NCI-H2196 treated with DMSO at 0.1 percent for 48 hours (cell line): ENCODE measurements at regions not wholly inside any gene's neighbourhood (a gene's known extent, or its start where the extent isn't known, plus 50 kb on each side); places are given as distances from the start of the nearest gene placed in this dataset.
"Not testable (repeated sequence)": the region's sequence is repeated elsewhere in the genome, so short reads cannot be mapped to it uniquely, and the experiment has no call there.

Experiments
- DNase-seq: peaks from one replicate; lab custom pipeline; 2025; ENCODE audit not compliant: unreplicated experiment; lab: John Stamatoyannopoulos, UW

GRCh38 chr11:41675205-41675604 lies 215.8 kb upstream of the LRRC4C start:
- DNase-seq = no peak

- DNase-seq = no peak
Measured at GRCh38 chr11:41713030-41713429, 253.6 kb upstream of the LRRC4C start.

- no peak for DNase-seq
Measured at GRCh38 chr11:41714101-41714500, 254.6 kb upstream of the LRRC4C start.

DNA sequence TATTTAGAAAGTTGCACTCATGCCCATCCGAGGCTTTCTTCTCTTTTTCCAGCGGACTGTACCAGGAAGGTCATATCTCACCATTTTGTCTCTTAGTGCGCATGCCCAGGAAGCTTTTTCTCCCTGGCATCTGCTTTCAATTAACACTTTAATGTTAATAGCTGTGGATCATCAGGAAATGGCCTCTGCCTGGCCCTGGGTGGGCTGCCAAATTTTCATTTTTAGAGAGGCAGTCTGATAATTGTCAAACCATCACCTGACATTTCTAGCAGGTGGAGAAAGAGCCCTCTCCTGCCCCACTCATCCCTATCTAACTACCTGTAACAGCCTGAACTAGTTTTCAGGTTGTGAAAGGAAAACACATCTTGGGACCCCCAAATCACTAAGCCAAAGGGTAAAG lies 257.4 kb upstream of the LRRC4C start:
- DNase-seq = no peak

GRCh38 chr11:41720761-41721160 lies 261.3 kb upstream of the LRRC4C start:
- DNase-seq = no peak

DNA sequence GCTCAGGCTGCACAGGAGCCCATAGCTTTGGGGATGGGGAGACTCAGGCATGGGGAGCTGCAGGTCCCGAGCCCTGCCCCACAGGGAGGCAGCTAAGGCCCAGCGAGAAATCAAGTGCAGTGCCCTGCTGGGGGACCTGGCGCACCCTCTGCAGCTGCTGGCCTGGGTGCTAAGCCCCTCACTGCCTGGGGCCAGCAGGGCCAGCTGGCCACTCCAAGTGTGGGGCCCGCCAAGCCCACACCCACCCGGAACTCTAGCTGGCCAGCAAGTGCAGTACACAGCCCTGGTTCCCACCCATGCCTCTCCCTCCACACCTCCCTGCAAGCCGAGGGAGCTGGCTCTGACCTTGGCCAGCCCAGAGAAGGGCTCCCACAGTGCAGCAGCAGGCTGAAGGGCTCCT lies 268.7 kb upstream of the LRRC4C start:
- not testable (repeated sequence) for DNase-seq

DNA sequence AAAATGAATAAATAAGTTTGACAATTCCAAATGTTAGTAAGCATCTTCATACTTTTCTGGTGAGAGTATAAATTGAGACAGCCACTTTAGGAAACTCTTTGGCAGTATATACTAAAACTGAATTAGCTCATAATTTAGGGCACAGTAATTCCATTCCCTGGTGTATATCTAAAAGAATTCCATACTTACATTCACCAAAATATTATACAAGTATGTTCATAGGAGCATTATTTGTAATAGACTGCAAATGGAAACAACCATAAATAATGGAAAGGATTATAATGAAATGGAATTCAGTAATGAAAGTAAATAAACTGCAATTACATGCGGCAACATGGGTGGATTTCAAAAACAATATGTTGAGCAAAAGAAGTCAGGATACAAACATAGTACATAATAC lies 315.8 kb upstream of the LRRC4C start:
- no peak for DNase-seq

DNA sequence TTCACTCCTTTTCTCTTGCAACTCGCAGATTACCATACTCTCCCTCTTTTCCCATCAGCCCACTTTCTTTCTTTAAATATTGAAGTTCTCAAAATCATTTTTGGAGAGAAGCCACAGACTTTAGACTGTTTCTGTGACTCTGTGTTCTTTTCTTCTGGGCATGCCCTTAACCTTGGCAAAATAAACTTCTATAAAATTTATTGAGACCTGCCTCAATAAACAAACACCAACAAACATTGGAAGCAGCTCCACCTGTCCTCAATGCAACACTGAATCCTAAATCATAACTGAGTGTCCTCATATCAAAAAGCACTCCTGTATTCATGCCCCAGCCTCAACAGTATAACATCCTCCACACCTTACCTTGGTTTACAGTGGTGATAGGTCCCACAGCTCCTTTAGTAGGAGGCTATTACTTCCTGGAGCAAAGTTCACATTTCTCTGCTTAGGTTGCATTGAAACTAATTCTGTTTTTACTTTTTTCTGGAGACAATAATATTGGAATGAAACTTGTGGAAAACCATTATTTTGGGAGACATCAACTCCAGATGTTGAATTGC lies 320.0 kb upstream of the LRRC4C start:
- no peak for DNase-seq

GRCh38 chr11:41781441-41781840 lies 322.0 kb upstream of the LRRC4C start:
- DNase-seq = no peak

DNA sequence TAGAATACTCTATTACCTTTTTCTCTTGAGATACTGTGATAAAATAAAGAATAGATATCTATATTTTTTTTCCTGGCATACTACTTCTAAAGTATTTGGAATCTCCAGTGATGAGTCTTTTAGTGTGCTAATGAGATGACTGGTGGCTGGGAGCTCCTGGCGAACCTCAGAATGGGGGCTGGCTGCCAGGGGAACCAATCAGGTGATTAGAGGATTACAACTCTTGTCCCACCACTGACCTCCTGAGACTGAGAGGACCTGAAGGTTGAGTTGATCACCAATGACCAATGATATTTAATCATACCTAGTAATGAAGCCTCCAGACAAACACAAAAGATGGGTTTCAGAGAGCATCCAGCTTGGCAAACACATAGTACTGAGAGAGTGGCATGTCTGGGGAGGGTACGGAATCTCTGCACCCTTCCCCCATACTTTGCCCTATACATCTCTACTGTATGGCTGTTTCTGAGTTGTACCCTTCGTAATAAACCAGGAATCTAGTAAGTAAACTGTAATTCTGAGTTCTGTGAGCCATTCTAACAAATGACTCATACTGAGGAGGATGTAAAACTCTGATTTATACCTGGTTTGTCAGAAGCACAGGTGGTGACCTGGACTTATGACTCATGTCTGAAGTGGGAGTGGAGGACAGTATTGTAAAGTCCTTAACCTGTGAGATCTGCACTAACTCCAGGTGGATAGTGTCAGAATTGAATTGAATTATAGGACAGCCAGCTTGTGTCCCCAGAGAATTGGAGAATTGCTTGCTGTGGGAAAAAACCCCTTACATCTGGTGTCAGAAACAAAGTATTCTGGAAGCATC lies 325.3 kb upstream of the LRRC4C start:
- no peak for DNase-seq

GRCh38 chr11:41786087-41786486 lies 326.6 kb upstream of the LRRC4C start:
- no peak for DNase-seq

- no peak for DNase-seq
Measured at GRCh38 chr11:41788177-41788576, 328.7 kb upstream of the LRRC4C start.

DNA sequence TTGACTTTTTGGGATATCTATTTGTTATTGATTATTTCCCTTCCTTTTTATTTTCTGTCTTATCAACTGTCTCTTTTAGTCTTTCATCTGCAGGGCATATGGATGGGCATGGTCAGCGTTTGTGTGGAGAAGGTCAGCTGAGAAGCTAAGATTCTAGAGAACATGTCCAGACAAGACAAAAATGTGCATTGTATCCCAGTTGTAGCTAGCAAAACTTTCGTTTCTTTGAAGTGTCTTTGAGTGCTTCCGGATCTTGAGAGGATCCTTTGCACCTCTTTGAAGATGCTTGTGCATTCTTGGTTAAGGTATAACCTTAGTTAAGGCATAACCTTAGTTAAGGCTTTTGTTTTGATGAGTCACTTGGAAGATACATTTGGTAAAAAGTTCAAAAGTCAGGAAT lies 329.9 kb upstream of the LRRC4C start:
- DNase-seq = no peak

DNA sequence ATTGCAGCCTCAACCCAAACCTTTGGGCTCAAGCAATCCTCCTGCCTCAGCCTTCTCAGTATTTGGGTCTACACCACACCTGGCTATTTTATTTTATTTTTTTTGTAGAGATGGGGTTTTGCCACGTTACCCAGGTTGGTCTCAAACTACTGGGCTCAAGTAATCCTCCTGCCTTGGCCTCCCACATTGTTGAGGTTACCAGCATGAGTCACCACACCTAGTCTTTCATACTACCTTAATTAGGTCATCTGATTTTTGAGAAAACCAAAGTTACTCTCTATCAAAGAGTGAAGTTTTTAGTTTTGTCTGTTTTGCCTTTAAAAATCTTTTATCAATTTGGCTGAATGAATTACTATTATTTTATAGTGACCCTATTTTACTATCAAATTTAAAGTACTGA lies 335.6 kb upstream of the LRRC4C start:
- no peak for DNase-seq

- DNase-seq = no peak
Measured at GRCh38 chr11:41799754-41800153, 340.3 kb upstream of the LRRC4C start.

GRCh38 chr11:41803895-41804294 lies 344.4 kb upstream of the LRRC4C start:
- DNase-seq = no peak

DNA sequence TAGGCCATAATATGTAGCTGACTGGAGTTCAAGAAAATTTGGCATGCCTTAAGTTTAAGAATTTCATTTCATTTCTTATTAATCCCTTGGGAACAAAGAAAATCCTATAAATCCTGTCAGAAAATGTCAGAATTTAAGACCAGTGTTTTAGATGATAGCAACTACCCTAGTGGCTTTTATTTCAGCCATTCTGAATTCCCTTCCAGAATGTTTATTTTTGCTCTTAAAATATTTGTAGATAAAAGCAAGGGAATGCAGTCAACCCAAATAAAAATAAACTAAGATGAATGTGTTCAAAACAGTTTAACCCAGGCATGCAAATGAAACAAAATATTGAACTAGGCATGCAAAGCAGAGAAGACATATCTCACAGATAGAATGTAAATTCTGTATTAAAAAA lies 356.9 kb upstream of the LRRC4C start:
- no peak for DNase-seq

DNA sequence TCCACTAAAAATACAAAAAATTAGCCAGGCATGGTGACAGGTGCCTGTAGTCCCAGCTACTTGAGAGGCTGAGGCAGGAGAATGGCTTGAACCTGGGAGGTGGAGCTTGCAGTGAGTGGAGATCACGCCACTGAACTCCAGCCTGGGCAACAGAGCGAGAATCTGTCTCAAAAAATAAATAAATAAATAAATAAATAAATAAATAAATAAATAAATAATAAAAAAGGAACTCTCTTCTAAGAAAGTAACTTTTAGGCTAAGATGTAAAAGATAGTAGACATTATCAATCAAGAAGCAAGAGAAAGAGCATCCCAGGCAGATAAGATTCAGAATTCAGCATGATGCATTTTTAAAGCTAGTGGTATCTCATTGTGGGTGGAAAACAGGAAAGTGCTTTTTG lies 364.8 kb upstream of the LRRC4C start:
- DNase-seq = not testable (repeated sequence)

GRCh38 chr11:41826085-41826484 lies 366.6 kb upstream of the LRRC4C start:
- no peak for DNase-seq

GRCh38 chr11:41836431-41836830 lies 377.0 kb upstream of the LRRC4C start:
- DNase-seq = no peak

GRCh38 chr11:41842673-41843072 lies 383.2 kb upstream of the LRRC4C start:
- DNase-seq = no peak

DNA sequence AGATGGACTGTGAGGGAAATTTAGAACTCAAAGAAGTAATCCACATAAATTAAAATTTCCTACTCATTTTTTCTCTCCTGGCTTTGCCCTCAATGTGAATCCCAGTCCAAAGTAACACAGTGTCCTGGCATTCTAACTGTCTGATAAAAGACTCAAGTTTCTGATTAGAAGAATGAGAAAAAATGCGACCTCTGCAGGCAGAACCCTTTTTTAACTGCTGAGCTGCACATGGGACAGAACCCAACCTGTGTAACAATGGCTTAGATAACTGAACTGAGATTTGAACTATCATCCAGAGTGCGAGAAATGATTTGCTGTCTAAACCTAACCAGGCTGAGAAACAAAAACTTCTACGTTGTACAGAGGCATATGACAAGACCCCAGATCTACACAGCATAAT lies 385.6 kb upstream of the LRRC4C start:
- DNase-seq = no peak

- DNase-seq = no peak
Measured at GRCh38 chr11:41848349-41848748, 388.9 kb upstream of the LRRC4C start.
